SK-N-SH treated with all-trans-retinoic acid at 6 μM for 48 hours (cell line): ENCODE measurements at regions not wholly inside any gene's neighbourhood (a gene's known extent, or its start where the extent isn't known, plus 50 kb on each side); places are given as distances from the start of the nearest gene placed in this dataset.

Source experiments
- ATAC-seq: fragments of 200-7000 bp; cut with Tn5 transposase; 3 replicates; pipeline ENCODE4 v1.9.1; 2020; ENCODE audit warnings: mild to moderate bottlenecking, moderate library complexity
- ARNTL ChIP-seq: fragments of 450-650 bp; formaldehyde crosslinking; IDR thresholded peaks from 2 replicates; pipeline ENCODE4 v1.5.0; 2020; ENCODE audit warnings: low read depth, mild to moderate bottlenecking, moderate library complexity, borderline replicate concordance
- BACH2 ChIP-seq: fragments of 250-450 bp; sonication (Bioruptor Pico); IDR thresholded peaks from 2 replicates; pipeline ENCODE4 v1.9.0; 2021; ENCODE audit warnings: mild to moderate bottlenecking, borderline replicate concordance
- CSDC2 ChIP-seq: fragments of 250-450 bp; sonication (Bioruptor Pico); IDR thresholded peaks from 2 replicates; pipeline ENCODE4 v1.5.0; 2020; ENCODE audit warnings: mild to moderate bottlenecking, moderate library complexity
- ESRRG ChIP-seq: fragments of 250-450 bp; sonication (Bioruptor Pico); IDR thresholded peaks from 2 replicates; pipeline ENCODE4 v1.6.1; 2021; ENCODE audit warnings: mild to moderate bottlenecking
- GLIS3 ChIP-seq: fragments of 250-450 bp; sonication (Bioruptor Pico); IDR thresholded peaks from 2 replicates; pipeline ENCODE4 v1.5.0; 2020; ENCODE audit warnings: mild to moderate bottlenecking, moderate library complexity
- ISL1 ChIP-seq: fragments of 250-450 bp; sonication (Bioruptor Pico); IDR thresholded peaks from 2 replicates; pipeline ENCODE4 v2.1.2; 2022; ENCODE audit warnings: mild to moderate bottlenecking, moderate library complexity
- PPARA ChIP-seq: fragments of 250-450 bp; sonication (Bioruptor Pico); IDR thresholded peaks from 2 replicates; pipeline ENCODE4 v1.5.0; 2020; ENCODE audit warnings: mild to moderate bottlenecking, borderline replicate concordance
- RARB ChIP-seq: fragments of 250-450 bp; sonication (Bioruptor Pico); IDR thresholded peaks from 2 replicates; pipeline ENCODE4 v1.8.0; 2021; ENCODE audit warnings: mild to moderate bottlenecking, moderate library complexity
- SNAI2 ChIP-seq: fragments of 250-450 bp; sonication (Bioruptor Pico); IDR thresholded peaks from 2 replicates; pipeline ENCODE4 v1.5.0; 2020; ENCODE audit warnings: mild to moderate bottlenecking, moderate library complexity
- TCF4 ChIP-seq: fragments of 250-450 bp; sonication (Bioruptor Pico); IDR thresholded peaks from 2 replicates; pipeline ENCODE4 v1.8.0; 2021; ENCODE audit warnings: mild to moderate bottlenecking, moderate library complexity, borderline replicate concordance
- TOX ChIP-seq: fragments of 250-450 bp; sonication (Bioruptor Pico); IDR thresholded peaks from 2 replicates; pipeline ENCODE4 v1.8.0; 2021; ENCODE audit warnings: mild to moderate bottlenecking, moderate library complexity, borderline replicate concordance
- ZC3H10 ChIP-seq: fragments of 250-450 bp; sonication (Bioruptor Pico); IDR thresholded peaks from 2 replicates; pipeline ENCODE4 v1.5.1; 2021; ENCODE audit warnings: mild to moderate bottlenecking, moderate library complexity
- ZFP3 ChIP-seq: fragments of 250-450 bp; sonication (Bioruptor Pico); IDR thresholded peaks from 2 replicates; pipeline ENCODE4 v1.5.0; 2020; ENCODE audit warnings: mild to moderate bottlenecking, moderate library complexity
- ZFP30 ChIP-seq: fragments of 450-650 bp; formaldehyde crosslinking; IDR thresholded peaks from 2 replicates; pipeline ENCODE4 v1.5.0; 2022; ENCODE audit warnings: mild to moderate bottlenecking, moderate library complexity
- ZNF70 ChIP-seq: fragments of 450-650 bp; formaldehyde crosslinking; IDR thresholded peaks from 2 replicates; pipeline ENCODE4 v1.5.0; 2020; ENCODE audit warnings: mild to moderate bottlenecking, moderate library complexity
- ZNF8 ChIP-seq: fragments of 450-650 bp; formaldehyde crosslinking; IDR thresholded peaks from 2 replicates; pipeline ENCODE4 v1.5.0; 2020; ENCODE audit warnings: mild to moderate bottlenecking, moderate library complexity
- TF ChIP-seq, protein P1 (sequence below): fragments of 250-450 bp; sonication (Bioruptor Pico); IDR thresholded peaks from 2 replicates; pipeline ENCODE4 v1.5.1; 2021; ENCODE audit warnings: mild to moderate bottlenecking, moderate library complexity
- TF ChIP-seq, protein P2 (sequence below): fragments of 250-450 bp; sonication (Bioruptor Pico); IDR thresholded peaks from 2 replicates; pipeline ENCODE4 v1.8.0; 2021; ENCODE audit warnings: low read depth, mild to moderate bottlenecking, moderate library complexity, borderline replicate concordance
- TF ChIP-seq, protein P3 (sequence below): fragments of 250-450 bp; sonication (Bioruptor Pico); IDR thresholded peaks from 2 replicates; pipeline ENCODE4 v1.5.0; 2020; ENCODE audit warnings: mild to moderate bottlenecking, moderate library complexity
- TF ChIP-seq, protein P4 (sequence below): fragments of 250-450 bp; sonication (Bioruptor Pico); IDR thresholded peaks from 2 replicates; pipeline ENCODE4 v1.8.0; 2020; ENCODE audit warnings: mild to moderate bottlenecking, moderate library complexity, borderline replicate concordance
- TF ChIP-seq, protein P5 (sequence below): fragments of 250-450 bp; sonication (Bioruptor Pico); IDR thresholded peaks from 2 replicates; pipeline ENCODE4 v1.5.1; 2020; ENCODE audit warnings: low read depth, mild to moderate bottlenecking, moderate library complexity

DNA sequence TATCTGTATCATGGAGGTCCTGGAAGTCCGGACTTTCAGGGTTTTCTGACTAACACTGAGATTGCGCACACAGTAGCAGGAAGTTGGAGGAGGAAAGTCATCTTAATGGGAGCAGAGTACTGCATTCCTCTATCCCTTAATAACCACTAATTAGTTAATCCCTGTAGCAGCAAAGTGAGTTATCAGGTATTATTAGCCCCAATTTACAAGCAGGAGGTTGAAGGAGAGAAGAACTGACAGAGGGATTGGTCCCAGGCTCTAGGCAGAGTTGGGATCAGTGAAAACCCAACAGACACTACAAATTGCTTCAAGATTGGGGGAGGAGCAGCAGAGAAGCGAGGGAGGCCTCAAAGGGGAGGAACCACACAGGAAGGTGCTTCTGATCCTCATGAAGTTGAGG is 74.5 kb upstream of the XPA start:
- TF ChIP-seq ZFP30 (no peak), BACH2 (CRISPR knock-in tag) (no peak), ZC3H10 (no peak), ARNTL (CRISPR knock-in tag) (no peak), TCF4 (CRISPR knock-in tag) (no peak), SNAI2 (CRISPR knock-in tag) (no peak), ZNF8 (CRISPR knock-in tag) (no peak), ESRRG (no peak), ZNF70 (CRISPR knock-in tag) (no peak)
- TF ChIP-seq, protein P1, sequence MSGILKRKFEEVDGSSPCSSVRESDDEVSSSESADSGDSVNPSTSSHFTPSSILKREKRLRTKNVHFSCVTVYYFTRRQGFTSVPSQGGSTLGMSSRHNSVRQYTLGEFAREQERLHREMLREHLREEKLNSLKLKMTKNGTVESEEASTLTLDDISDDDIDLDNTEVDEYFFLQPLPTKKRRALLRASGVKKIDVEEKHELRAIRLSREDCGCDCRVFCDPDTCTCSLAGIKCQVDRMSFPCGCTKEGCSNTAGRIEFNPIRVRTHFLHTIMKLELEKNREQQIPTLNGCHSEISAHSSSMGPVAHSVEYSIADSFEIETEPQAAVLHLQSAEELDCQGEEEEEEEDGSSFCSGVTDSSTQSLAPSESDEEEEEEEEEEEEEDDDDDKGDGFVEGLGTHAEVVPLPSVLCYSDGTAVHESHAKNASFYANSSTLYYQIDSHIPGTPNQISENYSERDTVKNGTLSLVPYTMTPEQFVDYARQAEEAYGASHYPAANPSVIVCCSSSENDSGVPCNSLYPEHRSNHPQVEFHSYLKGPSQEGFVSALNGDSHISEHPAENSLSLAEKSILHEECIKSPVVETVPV (CRISPR knock-in tag): no peak
- TF ChIP-seq, protein P2, sequence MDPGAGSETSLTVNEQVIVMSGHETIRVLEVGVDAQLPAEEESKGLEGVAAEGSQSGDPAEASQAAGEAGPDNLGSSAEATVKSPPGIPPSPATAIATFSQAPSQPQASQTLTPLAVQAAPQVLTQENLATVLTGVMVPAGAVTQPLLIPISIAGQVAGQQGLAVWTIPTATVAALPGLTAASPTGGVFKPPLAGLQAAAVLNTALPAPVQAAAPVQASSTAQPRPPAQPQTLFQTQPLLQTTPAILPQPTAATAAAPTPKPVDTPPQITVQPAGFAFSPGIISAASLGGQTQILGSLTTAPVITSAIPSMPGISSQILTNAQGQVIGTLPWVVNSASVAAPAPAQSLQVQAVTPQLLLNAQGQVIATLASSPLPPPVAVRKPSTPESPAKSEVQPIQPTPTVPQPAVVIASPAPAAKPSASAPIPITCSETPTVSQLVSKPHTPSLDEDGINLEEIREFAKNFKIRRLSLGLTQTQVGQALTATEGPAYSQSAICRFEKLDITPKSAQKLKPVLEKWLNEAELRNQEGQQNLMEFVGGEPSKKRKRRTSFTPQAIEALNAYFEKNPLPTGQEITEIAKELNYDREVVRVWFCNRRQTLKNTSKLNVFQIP (CRISPR knock-in tag): no peak
- TF ChIP-seq, protein P3, sequence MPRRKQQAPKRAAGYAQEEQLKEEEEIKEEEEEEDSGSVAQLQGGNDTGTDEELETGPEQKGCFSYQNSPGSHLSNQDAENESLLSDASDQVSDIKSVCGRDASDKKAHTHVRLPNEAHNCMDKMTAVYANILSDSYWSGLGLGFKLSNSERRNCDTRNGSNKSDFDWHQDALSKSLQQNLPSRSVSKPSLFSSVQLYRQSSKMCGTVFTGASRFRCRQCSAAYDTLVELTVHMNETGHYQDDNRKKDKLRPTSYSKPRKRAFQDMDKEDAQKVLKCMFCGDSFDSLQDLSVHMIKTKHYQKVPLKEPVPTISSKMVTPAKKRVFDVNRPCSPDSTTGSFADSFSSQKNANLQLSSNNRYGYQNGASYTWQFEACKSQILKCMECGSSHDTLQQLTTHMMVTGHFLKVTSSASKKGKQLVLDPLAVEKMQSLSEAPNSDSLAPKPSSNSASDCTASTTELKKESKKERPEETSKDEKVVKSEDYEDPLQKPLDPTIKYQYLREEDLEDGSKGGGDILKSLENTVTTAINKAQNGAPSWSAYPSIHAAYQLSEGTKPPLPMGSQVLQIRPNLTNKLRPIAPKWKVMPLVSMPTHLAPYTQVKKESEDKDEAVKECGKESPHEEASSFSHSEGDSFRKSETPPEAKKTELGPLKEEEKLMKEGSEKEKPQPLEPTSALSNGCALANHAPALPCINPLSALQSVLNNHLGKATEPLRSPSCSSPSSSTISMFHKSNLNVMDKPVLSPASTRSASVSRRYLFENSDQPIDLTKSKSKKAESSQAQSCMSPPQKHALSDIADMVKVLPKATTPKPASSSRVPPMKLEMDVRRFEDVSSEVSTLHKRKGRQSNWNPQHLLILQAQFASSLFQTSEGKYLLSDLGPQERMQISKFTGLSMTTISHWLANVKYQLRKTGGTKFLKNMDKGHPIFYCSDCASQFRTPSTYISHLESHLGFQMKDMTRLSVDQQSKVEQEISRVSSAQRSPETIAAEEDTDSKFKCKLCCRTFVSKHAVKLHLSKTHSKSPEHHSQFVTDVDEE (CRISPR knock-in tag): no peak
- ATAC-seq: no peak

DNA sequence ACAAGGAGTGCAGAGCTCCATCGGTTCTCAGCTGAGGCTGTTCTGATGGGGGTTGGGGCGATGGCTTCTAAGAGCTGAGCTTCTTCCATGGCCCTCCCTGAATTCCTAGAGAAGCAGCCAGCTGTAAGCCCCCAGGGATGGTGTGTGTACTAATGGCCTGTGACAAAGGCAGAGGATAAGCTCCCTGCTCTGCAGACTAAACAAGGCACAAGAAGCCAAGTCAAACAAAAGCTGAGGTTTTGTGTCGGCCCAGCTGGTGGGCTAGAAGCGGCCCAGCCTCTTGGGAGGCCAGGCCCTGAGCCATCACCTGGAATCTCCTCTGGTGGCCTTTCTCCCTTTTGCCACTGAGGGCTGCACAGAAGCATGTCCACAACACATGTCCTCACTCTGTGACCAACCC is 75.0 kb upstream of the XPA start:
- TF ChIP-seq ISL1 (CRISPR knock-in tag): no peak
- TF ChIP-seq PPARA (CRISPR knock-in tag): no peak
- TF ChIP-seq RARB (CRISPR knock-in tag): no peak
- no peak for TF ChIP-seq ZFP30
- TF ChIP-seq, protein P3 (CRISPR knock-in tag): no peak
- TF ChIP-seq, protein P4, sequence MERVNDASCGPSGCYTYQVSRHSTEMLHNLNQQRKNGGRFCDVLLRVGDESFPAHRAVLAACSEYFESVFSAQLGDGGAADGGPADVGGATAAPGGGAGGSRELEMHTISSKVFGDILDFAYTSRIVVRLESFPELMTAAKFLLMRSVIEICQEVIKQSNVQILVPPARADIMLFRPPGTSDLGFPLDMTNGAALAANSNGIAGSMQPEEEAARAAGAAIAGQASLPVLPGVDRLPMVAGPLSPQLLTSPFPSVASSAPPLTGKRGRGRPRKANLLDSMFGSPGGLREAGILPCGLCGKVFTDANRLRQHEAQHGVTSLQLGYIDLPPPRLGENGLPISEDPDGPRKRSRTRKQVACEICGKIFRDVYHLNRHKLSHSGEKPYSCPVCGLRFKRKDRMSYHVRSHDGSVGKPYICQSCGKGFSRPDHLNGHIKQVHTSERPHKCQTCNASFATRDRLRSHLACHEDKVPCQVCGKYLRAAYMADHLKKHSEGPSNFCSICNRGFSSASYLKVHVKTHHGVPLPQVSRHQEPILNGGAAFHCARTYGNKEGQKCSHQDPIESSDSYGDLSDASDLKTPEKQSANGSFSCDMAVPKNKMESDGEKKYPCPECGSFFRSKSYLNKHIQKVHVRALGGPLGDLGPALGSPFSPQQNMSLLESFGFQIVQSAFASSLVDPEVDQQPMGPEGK (CRISPR knock-in tag): no peak
- no peak for TF ChIP-seq ESRRG
- TF ChIP-seq, protein P2 (CRISPR knock-in tag): no peak
- no peak for TF ChIP-seq ZFP3 (CRISPR knock-in tag)
- TF ChIP-seq CSDC2 (CRISPR knock-in tag): no peak
- TF ChIP-seq, protein P5, sequence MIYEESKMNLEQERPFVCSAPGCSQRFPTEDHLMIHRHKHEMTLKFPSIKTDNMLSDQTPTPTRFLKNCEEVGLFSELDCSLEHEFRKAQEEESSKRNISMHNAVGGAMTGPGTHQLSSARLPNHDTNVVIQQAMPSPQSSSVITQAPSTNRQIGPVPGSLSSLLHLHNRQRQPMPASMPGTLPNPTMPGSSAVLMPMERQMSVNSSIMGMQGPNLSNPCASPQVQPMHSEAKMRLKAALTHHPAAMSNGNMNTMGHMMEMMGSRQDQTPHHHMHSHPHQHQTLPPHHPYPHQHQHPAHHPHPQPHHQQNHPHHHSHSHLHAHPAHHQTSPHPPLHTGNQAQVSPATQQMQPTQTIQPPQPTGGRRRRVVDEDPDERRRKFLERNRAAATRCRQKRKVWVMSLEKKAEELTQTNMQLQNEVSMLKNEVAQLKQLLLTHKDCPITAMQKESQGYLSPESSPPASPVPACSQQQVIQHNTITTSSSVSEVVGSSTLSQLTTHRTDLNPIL (CRISPR knock-in tag): no peak
- TF ChIP-seq GLIS3 (CRISPR knock-in tag): no peak
- TF ChIP-seq TOX: no peak
- TF ChIP-seq SNAI2 (CRISPR knock-in tag): no peak
- no peak for TF ChIP-seq TCF4 (CRISPR knock-in tag)
- no peak for ATAC-seq
